ENCODE measurements at regions not wholly inside any gene's neighbourhood (a gene's known extent, or its start where the extent isn't known, plus 50 kb on each side); places are given as distances from the start of the nearest gene placed in this dataset.

DNA sequence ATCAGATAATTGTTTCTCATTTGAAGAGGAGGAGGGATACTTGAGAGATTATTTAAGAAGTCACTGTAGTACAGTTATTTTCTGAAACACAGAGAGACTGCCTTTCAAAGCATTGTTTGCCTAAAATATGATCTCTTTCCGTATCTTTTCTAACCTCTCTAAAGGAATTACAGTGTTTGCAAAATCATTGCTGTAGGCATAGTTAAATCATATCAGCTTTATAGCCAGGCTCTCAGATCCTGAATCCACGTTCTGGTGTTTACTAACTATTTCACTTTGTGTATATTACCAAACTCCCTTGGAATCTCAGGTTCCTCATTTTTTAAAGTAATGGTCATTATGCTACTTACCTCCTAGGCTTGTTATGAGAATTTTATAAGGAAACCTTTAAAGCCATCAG is 1151.6 kb upstream of the CDH9 start:
- ATAC-seq, result no peak
- TF ChIP-seq ESRRG (CRISPR knock-in tag; IDR thresholded peaks at IDR 0.05) (no peak), SNAI2 (CRISPR knock-in tag; IDR thresholded peaks at IDR 0.05) (no peak), OSR1 (CRISPR knock-in tag; IDR thresholded peaks at IDR 0.05) (no peak), TCF4 (CRISPR knock-in tag; IDR thresholded peaks at IDR 0.05; ENCODE audit: borderline replicate concordance) (no peak), ZNF70 (CRISPR knock-in tag; IDR thresholded peaks at IDR 0.05) (no peak), TOX (CRISPR knock-in tag; IDR thresholded peaks at IDR 0.05; ENCODE audit: borderline replicate concordance) (no peak), ZFP3 (CRISPR knock-in tag; IDR thresholded peaks at IDR 0.05) (no peak), ZC3H10 (CRISPR knock-in tag; IDR thresholded peaks at IDR 0.05) (no peak)
- TF ChIP-seq, protein P1, sequence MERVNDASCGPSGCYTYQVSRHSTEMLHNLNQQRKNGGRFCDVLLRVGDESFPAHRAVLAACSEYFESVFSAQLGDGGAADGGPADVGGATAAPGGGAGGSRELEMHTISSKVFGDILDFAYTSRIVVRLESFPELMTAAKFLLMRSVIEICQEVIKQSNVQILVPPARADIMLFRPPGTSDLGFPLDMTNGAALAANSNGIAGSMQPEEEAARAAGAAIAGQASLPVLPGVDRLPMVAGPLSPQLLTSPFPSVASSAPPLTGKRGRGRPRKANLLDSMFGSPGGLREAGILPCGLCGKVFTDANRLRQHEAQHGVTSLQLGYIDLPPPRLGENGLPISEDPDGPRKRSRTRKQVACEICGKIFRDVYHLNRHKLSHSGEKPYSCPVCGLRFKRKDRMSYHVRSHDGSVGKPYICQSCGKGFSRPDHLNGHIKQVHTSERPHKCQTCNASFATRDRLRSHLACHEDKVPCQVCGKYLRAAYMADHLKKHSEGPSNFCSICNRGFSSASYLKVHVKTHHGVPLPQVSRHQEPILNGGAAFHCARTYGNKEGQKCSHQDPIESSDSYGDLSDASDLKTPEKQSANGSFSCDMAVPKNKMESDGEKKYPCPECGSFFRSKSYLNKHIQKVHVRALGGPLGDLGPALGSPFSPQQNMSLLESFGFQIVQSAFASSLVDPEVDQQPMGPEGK (CRISPR knock-in tag; IDR thresholded peaks at IDR 0.05; ENCODE audit: borderline replicate concordance), result no peak
- TF ChIP-seq, protein P2, sequence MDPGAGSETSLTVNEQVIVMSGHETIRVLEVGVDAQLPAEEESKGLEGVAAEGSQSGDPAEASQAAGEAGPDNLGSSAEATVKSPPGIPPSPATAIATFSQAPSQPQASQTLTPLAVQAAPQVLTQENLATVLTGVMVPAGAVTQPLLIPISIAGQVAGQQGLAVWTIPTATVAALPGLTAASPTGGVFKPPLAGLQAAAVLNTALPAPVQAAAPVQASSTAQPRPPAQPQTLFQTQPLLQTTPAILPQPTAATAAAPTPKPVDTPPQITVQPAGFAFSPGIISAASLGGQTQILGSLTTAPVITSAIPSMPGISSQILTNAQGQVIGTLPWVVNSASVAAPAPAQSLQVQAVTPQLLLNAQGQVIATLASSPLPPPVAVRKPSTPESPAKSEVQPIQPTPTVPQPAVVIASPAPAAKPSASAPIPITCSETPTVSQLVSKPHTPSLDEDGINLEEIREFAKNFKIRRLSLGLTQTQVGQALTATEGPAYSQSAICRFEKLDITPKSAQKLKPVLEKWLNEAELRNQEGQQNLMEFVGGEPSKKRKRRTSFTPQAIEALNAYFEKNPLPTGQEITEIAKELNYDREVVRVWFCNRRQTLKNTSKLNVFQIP (CRISPR knock-in tag; IDR thresholded peaks at IDR 0.05; ENCODE audit: borderline replicate concordance, low read depth), result no peak

DNA sequence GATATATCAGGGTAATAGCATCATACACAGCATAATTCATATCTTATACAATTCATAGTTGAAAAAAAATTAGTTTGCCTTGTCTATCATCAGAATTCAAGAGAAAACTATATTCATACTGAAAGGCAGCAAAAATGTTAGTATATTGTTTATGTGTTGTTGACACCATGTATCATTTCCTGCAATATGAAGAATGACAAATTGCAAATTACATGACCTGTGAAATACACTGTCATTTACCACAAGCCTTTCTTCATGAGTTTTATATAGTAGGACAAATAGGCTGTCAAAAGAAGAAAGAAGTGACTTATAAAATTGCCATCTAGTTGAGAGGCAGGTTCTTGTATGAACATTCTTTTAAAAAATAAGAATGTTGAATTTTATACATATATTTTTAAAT is 1136.3 kb upstream of the CDH9 start:
- no peak for ATAC-seq
- TF ChIP-seq GLIS3 (CRISPR knock-in tag; IDR thresholded peaks at IDR 0.05), result no peak
- TF ChIP-seq PPARA (CRISPR knock-in tag; IDR thresholded peaks at IDR 0.05; ENCODE audit: borderline replicate concordance), result no peak

DNA sequence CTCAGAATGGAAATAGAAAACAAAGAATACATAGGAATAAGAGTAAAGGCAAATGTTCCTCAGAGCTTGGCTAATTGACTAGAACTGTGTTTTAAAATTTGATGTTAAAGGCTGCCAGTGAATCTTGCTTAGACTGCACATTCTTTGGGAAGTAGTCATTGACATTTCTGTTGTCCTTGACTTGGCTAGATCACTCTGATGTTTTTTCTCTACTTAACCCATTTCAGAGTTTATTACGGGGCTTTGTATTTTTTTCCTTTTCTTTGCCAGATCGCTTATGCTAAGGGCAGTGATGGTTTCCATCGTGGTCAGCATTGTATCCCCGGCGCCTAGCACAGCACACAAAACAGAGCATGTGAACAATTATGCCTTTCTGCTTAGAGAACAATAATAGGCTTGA is 1126.7 kb upstream of the CDH9 start:
- TF ChIP-seq OSR1 (CRISPR knock-in tag; IDR thresholded peaks at IDR 0.05), result no peak
- TF ChIP-seq ISL1 (CRISPR knock-in tag; IDR thresholded peaks at IDR 0.05), result no peak
- no peak for TF ChIP-seq BACH2 (CRISPR knock-in tag; IDR thresholded peaks at IDR 0.05; ENCODE audit: borderline replicate concordance)
- no peak for TF ChIP-seq TOX (CRISPR knock-in tag; IDR thresholded peaks at IDR 0.05; ENCODE audit: borderline replicate concordance)
- TF ChIP-seq, protein P3, sequence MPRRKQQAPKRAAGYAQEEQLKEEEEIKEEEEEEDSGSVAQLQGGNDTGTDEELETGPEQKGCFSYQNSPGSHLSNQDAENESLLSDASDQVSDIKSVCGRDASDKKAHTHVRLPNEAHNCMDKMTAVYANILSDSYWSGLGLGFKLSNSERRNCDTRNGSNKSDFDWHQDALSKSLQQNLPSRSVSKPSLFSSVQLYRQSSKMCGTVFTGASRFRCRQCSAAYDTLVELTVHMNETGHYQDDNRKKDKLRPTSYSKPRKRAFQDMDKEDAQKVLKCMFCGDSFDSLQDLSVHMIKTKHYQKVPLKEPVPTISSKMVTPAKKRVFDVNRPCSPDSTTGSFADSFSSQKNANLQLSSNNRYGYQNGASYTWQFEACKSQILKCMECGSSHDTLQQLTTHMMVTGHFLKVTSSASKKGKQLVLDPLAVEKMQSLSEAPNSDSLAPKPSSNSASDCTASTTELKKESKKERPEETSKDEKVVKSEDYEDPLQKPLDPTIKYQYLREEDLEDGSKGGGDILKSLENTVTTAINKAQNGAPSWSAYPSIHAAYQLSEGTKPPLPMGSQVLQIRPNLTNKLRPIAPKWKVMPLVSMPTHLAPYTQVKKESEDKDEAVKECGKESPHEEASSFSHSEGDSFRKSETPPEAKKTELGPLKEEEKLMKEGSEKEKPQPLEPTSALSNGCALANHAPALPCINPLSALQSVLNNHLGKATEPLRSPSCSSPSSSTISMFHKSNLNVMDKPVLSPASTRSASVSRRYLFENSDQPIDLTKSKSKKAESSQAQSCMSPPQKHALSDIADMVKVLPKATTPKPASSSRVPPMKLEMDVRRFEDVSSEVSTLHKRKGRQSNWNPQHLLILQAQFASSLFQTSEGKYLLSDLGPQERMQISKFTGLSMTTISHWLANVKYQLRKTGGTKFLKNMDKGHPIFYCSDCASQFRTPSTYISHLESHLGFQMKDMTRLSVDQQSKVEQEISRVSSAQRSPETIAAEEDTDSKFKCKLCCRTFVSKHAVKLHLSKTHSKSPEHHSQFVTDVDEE (CRISPR knock-in tag; IDR thresholded peaks at IDR 0.05), result no peak
- TF ChIP-seq, protein P4, sequence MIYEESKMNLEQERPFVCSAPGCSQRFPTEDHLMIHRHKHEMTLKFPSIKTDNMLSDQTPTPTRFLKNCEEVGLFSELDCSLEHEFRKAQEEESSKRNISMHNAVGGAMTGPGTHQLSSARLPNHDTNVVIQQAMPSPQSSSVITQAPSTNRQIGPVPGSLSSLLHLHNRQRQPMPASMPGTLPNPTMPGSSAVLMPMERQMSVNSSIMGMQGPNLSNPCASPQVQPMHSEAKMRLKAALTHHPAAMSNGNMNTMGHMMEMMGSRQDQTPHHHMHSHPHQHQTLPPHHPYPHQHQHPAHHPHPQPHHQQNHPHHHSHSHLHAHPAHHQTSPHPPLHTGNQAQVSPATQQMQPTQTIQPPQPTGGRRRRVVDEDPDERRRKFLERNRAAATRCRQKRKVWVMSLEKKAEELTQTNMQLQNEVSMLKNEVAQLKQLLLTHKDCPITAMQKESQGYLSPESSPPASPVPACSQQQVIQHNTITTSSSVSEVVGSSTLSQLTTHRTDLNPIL (CRISPR knock-in tag; IDR thresholded peaks at IDR 0.05; ENCODE audit: low read depth), result no peak
- TF ChIP-seq, protein P5, sequence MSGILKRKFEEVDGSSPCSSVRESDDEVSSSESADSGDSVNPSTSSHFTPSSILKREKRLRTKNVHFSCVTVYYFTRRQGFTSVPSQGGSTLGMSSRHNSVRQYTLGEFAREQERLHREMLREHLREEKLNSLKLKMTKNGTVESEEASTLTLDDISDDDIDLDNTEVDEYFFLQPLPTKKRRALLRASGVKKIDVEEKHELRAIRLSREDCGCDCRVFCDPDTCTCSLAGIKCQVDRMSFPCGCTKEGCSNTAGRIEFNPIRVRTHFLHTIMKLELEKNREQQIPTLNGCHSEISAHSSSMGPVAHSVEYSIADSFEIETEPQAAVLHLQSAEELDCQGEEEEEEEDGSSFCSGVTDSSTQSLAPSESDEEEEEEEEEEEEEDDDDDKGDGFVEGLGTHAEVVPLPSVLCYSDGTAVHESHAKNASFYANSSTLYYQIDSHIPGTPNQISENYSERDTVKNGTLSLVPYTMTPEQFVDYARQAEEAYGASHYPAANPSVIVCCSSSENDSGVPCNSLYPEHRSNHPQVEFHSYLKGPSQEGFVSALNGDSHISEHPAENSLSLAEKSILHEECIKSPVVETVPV (CRISPR knock-in tag; IDR thresholded peaks at IDR 0.05), result no peak
- TF ChIP-seq ZNF8 (CRISPR knock-in tag; IDR thresholded peaks at IDR 0.05), result no peak
- TF ChIP-seq ESRRG (CRISPR knock-in tag; IDR thresholded peaks at IDR 0.05), result no peak
- TF ChIP-seq SNAI2 (CRISPR knock-in tag; IDR thresholded peaks at IDR 0.05), result no peak
- TF ChIP-seq GLIS3 (CRISPR knock-in tag; IDR thresholded peaks at IDR 0.05), result no peak
- TF ChIP-seq, protein P2 (CRISPR knock-in tag; IDR thresholded peaks at IDR 0.05; ENCODE audit: borderline replicate concordance, low read depth), result no peak
- TF ChIP-seq, protein P1 (CRISPR knock-in tag; IDR thresholded peaks at IDR 0.05; ENCODE audit: borderline replicate concordance), result no peak
- TF ChIP-seq ARNTL (CRISPR knock-in tag; IDR thresholded peaks at IDR 0.05; ENCODE audit: borderline replicate concordance, low read depth), result no peak
- TF ChIP-seq CSDC2 (CRISPR knock-in tag; IDR thresholded peaks at IDR 0.05), result no peak
- TF ChIP-seq TCF4 (CRISPR knock-in tag; IDR thresholded peaks at IDR 0.05; ENCODE audit: borderline replicate concordance), result no peak
- ATAC-seq, result no peak

Measured in SK-N-SH treated with all-trans-retinoic acid at 6 μM for 48 hours (cell line).